Kidney (tissue), 13 donors: ENCODE measurements at regions not wholly inside any gene's neighbourhood (a gene's known extent, or its start where the extent isn't known, plus 50 kb on each side); places are given as distances from the start of the nearest gene placed in this dataset.

Experiments
- DNase-seq, 5 donors: peaks; one replicate each; pipeline ENCODE4 v3.0.0-alpha.2; 2013 to 2020
- FAIRE-seq: peaks from 2 replicates; lab custom pipeline; 2012; peaks lifted over from hg19 to GRCh38; lab: Jason Lieb, UNC
- H3K27ac ChIP-seq, 2 donors: one replicate each; pipeline ENCODE4 v1.7.0; 2013; ENCODE audit warnings: low read depth in 2 of 2, low read length in 2 of 2, inconsistent platforms in 1 of 2
- H3K27me3 ChIP-seq: one replicate; pipeline ENCODE4 v1.7.1; 2013; ENCODE audit warnings: low read length, inconsistent platforms; ENCODE audit not compliant: control insufficient read depth, insufficient read depth
- H3K36me3 ChIP-seq, 3 donors: one replicate each; pipeline versions ENCODE4 v1.7.0 to v1.7.1; 2013; ENCODE audit warnings: low read length in 3 of 3, control low read depth in 1 of 3, inconsistent platforms in 1 of 3; ENCODE audit not compliant: insufficient read depth in 3 of 3, control insufficient read depth in 2 of 3
- H3K4me1 ChIP-seq, 3 donors: one replicate each; pipeline versions ENCODE4 v1.7.0 to v1.7.1; 2013; ENCODE audit warnings: low read length in 3 of 3, inconsistent platforms in 1 of 3, low read depth in 1 of 3; ENCODE audit not compliant: control insufficient read depth in 2 of 3, insufficient read depth in 2 of 3
- H3K4me3 ChIP-seq, 3 donors: one replicate each; pipeline versions ENCODE4 v1.7.0 to v1.8.1; 2013; ENCODE audit warnings: low read length in 3 of 3, control low read depth in 1 of 3, inconsistent platforms in 1 of 3
- H3K9ac ChIP-seq, 3 donors: one replicate each; pipeline versions ENCODE4 v1.7.0 to v1.7.1; 2013; ENCODE audit warnings: low read length in 3 of 3, control low read depth in 1 of 3, inconsistent platforms in 1 of 3
- H3K9me3 ChIP-seq, 3 donors: one replicate each; pipeline versions ENCODE4 v1.7.0 to v1.7.1; 2013; ENCODE audit warnings: low read length in 3 of 3, control low read depth in 1 of 3, inconsistent platforms in 1 of 3; ENCODE audit not compliant: control insufficient read depth in 2 of 3, insufficient read depth in 1 of 3
- intact Hi-C: fragments of 100-400 bp; cut with DNase I; formaldehyde crosslinking; loops from one replicate; pipeline ENCODE4 v1.11.1; 2022
- TF ChIP-seq, protein P1 (sequence below): IDR thresholded peaks from 3 replicates; pipeline ENCODE4 v1.5.1; 2012; ENCODE audit warnings: mild to moderate bottlenecking, moderate library complexity, borderline replicate concordance; ENCODE audit not compliant: insufficient read depth; ENCODE audit errors: extremely low read depth
- donor health status: control.
- donor health status: control.
- donor health status: control.
- donor health status: control.
- donor health status: control.
- donor health status: DM: yes; HTN: yes; CAD: no.
- donor health status: Normal renal cell carcinoma (clear cell type).

DNA sequence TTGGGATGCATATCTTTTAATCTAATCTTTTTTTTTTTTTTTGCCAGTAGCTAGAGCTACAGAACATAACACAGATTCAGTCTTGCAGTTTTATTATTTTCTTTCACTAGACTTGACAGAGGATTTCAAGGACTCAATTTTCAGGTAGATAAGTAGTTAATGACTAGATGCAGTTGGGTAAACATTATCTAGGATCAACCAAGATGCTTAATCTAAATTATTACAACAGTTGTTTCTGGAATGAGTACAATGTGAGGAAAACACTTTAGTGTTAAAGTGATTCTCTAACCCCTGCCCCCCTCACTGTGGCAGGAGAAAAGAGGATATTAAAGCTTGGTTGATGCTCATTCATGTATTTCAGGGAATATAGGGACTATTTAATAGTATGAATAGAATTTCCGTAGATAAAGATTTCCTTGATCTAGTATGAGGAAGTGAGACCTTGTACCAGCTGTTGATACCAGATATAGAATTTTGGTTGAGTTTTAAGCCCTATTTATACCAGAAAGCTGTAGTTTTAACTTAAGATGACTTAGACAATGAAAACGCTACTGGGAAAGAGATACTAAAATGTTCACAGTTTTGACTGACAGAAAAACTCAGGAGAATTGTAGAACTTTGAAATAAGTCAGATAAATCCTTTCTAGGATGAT is 389.0 kb upstream of the C2CD4B start:
- intact Hi-C loops: no loop called here
- Histone ChIP-seq H3K9ac (no peak overlapping the region), H3K36me3 (no peaks in the 10 kb centered on the region), H3K27me3 (no peaks in the 10 kb centered on the region), H3K27ac (no peak overlapping the region), H3K4me1 (no peaks in the 10 kb centered on the region), H3K9me3 (peaks cover 0 to 3% (median 0%) of the 10 kb centered on the region in 3 donors), H3K4me3 (no peak overlapping the region)
- FAIRE-seq: no peak
- no peak for DNase-seq
- TF ChIP-seq, protein P1, sequence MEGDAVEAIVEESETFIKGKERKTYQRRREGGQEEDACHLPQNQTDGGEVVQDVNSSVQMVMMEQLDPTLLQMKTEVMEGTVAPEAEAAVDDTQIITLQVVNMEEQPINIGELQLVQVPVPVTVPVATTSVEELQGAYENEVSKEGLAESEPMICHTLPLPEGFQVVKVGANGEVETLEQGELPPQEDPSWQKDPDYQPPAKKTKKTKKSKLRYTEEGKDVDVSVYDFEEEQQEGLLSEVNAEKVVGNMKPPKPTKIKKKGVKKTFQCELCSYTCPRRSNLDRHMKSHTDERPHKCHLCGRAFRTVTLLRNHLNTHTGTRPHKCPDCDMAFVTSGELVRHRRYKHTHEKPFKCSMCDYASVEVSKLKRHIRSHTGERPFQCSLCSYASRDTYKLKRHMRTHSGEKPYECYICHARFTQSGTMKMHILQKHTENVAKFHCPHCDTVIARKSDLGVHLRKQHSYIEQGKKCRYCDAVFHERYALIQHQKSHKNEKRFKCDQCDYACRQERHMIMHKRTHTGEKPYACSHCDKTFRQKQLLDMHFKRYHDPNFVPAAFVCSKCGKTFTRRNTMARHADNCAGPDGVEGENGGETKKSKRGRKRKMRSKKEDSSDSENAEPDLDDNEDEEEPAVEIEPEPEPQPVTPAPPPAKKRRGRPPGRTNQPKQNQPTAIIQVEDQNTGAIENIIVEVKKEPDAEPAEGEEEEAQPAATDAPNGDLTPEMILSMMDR: no peak

DNA sequence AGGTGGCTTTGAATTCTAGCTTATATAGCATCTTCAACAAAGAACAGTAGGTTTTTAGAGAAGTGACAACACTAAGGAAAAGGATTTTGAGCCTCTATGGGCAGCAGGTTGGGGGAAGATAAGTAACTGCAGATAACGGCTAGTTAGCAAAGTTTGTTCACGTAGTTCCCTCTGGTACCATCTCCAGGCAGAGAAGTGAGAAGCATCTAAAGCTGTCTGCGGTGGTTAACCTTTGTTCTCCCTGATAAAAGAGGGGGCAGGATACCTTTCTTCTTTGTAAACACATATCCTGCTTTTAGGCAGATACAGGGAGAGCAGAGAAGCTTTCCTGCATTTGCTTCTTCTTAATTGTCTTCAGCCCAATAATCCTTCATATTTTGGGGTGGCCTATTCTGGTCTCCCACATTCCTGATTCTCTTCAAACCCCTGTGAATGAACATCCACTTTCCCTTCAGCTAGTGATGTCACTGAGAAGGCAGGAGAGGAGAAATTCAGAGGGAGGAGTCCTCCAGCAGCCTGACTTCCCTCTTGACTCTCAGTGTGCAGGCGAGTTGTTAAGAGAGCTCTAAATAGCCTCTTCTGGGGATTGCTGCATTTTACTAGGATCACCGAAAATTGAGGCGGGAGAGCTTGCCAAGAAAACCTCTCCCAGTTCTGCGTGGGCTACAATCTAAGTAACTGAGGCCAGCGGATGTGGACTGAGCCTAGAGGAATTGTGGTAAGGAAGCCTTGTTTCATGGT is 393.7 kb upstream of the C2CD4B start:
- no peak overlapping the region for H3K9ac ChIP-seq
- TF ChIP-seq, protein P1: no peak
- no peaks in the 10 kb centered on the region for H3K36me3 ChIP-seq
- H3K27me3 ChIP-seq: no peaks in the 10 kb centered on the region
- FAIRE-seq: no peak
- intact Hi-C loops: no loop called here
- DNase-seq: no peak
- H3K4me1 ChIP-seq: peaks cover 0 to 2% (median 0%) of the 10 kb centered on the region in 3 donors
- H3K27ac ChIP-seq: no peak overlapping the region
- no peaks in the 10 kb centered on the region for H3K9me3 ChIP-seq
- H3K4me3 ChIP-seq: no peak overlapping the region

DNA sequence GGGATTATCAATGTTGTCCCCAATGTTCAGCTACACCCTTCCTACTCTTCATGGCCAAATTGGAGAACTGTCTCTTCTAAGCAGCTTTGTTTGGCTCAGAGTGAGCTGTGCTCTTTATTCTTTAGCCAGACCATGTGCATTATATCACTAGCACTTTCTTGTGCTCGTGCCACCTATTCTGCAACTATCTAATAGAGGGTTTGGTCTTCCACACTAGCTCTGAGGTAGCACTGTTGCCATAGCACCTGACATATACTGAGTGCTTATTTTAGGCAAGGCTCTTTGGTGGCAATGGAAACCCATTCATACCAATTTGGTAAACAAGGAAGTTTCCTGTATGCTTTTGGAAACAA is 394.3 kb upstream of the C2CD4B start:
- H3K27ac ChIP-seq: no peak overlapping the region
- H3K36me3 ChIP-seq: no peaks in the 10 kb centered on the region
- TF ChIP-seq, protein P1: no peak
- H3K4me1 ChIP-seq: peaks cover 0 to 2% (median 0%) of the 10 kb centered on the region in 3 donors
- H3K9me3 ChIP-seq: no peaks in the 10 kb centered on the region
- H3K4me3 ChIP-seq: no peak overlapping the region
- no peak for FAIRE-seq
- intact Hi-C loops: no loop called here
- H3K9ac ChIP-seq: no peak overlapping the region
- no peak for DNase-seq
- H3K27me3 ChIP-seq: no peaks in the 10 kb centered on the region
